Tibial nerve (tissue), 4 donors: ENCODE measurements at regions not wholly inside any gene's neighbourhood (a gene's known extent, or its start where the extent isn't known, plus 50 kb on each side); places are given as distances from the start of the nearest gene placed in this dataset.

ENCODE experiments used
- EP300 ChIP-seq, 2 donors: sonication (generic); formaldehyde crosslinking; IDR thresholded peaks; one replicate each; pipeline ENCODE4 v1.6.1; 2017; ENCODE audit warnings: antibody characterized with exemption in 2 of 2, mild to moderate bottlenecking in 1 of 2
- TF ChIP-seq, protein P1 (sequence below), 5 experiments: fragments of 200-600 bp in 3 of 5; fragments of 450-650 bp in 2 of 5; sonication (generic) in 3 of 5; IDR thresholded peaks; one replicate each; pipeline ENCODE4 v1.5.1; 2016 to 2019; ENCODE audit warnings: antibody characterized with exemption in 5 of 5, mild to moderate bottlenecking in 3 of 5, moderate library complexity in 2 of 5

DNA sequence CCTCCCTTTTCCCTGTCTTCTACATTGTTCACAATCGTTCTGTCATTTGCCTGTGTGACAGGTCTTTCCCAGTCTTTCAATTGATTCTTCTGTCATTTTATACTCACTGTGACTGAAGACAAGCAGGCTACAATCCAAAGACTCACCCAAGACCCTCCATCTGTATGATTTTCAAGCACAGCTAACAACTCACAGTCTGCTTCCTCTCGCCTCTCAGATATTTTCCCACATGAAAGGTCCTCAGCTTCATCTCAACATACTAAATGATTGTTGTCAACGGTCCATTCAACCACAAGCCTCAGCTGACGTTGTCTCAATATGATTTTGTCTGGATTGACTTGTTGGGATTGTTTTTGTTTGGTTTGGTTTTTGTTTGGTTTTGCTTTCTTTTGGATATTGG, 346.5 kb downstream of the NFIB start:
- TF ChIP-seq, protein P1, sequence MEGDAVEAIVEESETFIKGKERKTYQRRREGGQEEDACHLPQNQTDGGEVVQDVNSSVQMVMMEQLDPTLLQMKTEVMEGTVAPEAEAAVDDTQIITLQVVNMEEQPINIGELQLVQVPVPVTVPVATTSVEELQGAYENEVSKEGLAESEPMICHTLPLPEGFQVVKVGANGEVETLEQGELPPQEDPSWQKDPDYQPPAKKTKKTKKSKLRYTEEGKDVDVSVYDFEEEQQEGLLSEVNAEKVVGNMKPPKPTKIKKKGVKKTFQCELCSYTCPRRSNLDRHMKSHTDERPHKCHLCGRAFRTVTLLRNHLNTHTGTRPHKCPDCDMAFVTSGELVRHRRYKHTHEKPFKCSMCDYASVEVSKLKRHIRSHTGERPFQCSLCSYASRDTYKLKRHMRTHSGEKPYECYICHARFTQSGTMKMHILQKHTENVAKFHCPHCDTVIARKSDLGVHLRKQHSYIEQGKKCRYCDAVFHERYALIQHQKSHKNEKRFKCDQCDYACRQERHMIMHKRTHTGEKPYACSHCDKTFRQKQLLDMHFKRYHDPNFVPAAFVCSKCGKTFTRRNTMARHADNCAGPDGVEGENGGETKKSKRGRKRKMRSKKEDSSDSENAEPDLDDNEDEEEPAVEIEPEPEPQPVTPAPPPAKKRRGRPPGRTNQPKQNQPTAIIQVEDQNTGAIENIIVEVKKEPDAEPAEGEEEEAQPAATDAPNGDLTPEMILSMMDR (IDR thresholded peaks at IDR 0.05): no peak
- TF ChIP-seq EP300 (IDR thresholded peaks at IDR 0.05): no peak
